Adrenal gland (tissue), 9 donors: ENCODE measurements at regions not wholly inside any gene's neighbourhood (a gene's known extent, or its start where the extent isn't known, plus 50 kb on each side); places are given as distances from the start of the nearest gene placed in this dataset.

Source experiments
- DNase-seq, 7 donors: peaks; one replicate each; pipeline ENCODE4 v3.0.0-alpha.2; 2019 to 2020
- H3K27ac ChIP-seq, 5 donors: fragments of 200-600 bp; sonication (generic) in 4 of 5; 1 replicate in 3 of 5; 2 replicates in 2 of 5; pipeline versions ENCODE4 v1.5.1 to v1.8.0; 2016 to 2020; ENCODE audit warnings: mild to moderate bottlenecking in 1 of 5
- H3K27me3 ChIP-seq: fragments of 200-600 bp; 2 replicates; pipeline ENCODE4 v1.8.0; 2021
- H3K36me3 ChIP-seq, 2 donors: fragments of 200-600 bp; replicated peaks in 1 of 2; 1 replicate in 1 of 2; 2 replicates in 1 of 2; pipeline versions ENCODE4 v1.5.1 to v1.8.0; 2018 to 2022
- H3K4me1 ChIP-seq, 2 donors: fragments of 200-600 bp; replicated peaks in 1 of 2; 1 replicate in 1 of 2; 2 replicates in 1 of 2; pipeline versions ENCODE4 v1.5.1 to v1.8.0; 2018 to 2021
- H3K4me3 ChIP-seq, 4 donors: fragments of 200-600 bp; sonication (generic) in 3 of 4; one replicate each; pipeline ENCODE4 v1.5.1; 2016 to 2018
- H3K9me3 ChIP-seq, 3 donors: fragments of 200-600 bp; sonication (generic) in 1 of 3; replicated peaks in 1 of 3; 1 replicate in 2 of 3; 2 replicates in 1 of 3; pipeline versions ENCODE4 v1.5.1 to v1.8.0; 2016 to 2021
- POLR2A ChIP-seq, 2 donors: fragments of 450-650 bp; IDR thresholded peaks; one replicate each; pipeline ENCODE4 v1.6.1; 2017; ENCODE audit warnings: antibody characterized with exemption in 2 of 2, mild to moderate bottlenecking in 2 of 2, moderate library complexity in 1 of 2
- WGBS, 4 donors: extraction: QIAGEN DNeasy Blood & Tissue Kit in 2 of 4; methylation state at CpG; one replicate each; pipeline versions ENCODE4 v1.1.5 to v1.1.7; 2013 to 2017; 5-methylcytosine and 5-hydroxymethylcytosine counted together
- intact Hi-C, 2 donors: fragments of 100-400 bp; cut with DNase I; formaldehyde crosslinking; loops; one replicate each; pipeline versions ENCODE4 v1.14.1 to v1.15.0; 2022 to 2023
- TF ChIP-seq, protein P1 (sequence below), 6 experiments: fragments of 450-650 bp in 4 of 6; fragments of 200-600 bp in 2 of 6; sonication (generic) in 1 of 6; IDR thresholded peaks; 1 replicate in 5 of 6; 2 replicates in 1 of 6; pipeline versions ENCODE4 v1.5.1 to v1.8.0; 2016 to 2021; ENCODE audit warnings: antibody characterized with exemption in 6 of 6, mild to moderate bottlenecking in 2 of 6, moderate library complexity in 1 of 6
- donor health status: healthy with polysubstance abuse.
- donor health status: Bipolar disorder and iron deficiency.
- donor health status: DM: yes; HTN: yes; CAD: no.
- donor health status: DM: no; HTN: no; CAD: no.
- donor health status: DM: no; HTN: no; CAD: no.

DNA sequence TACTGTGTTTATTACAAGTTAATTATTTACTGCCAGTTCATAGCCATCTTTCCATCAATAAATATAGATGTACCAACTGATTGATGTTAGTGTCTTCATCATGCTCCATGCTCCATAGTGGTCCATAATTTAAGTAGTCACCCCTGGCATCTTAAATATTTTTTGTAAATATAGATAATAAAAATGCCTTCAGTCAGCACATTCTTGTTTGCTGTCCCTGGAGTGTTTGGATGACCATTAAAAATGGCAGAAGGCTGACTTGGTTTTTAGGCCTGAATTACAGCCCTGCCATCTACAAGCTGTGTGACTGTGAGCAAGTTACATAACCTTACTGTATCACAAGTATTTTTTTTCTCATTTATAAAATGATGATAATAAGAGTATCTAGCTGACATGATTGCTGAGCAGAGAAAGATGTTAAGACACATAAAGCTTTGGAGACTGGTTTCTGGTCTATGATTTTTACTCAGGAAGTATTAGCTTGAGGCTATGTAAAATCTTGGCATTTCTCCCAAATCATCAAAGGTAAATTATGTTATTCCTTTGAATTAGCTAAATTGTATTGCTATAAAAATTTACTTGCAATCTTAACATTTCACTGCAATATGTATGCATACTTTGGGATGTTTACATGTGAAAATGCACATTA is 427.2 kb downstream of the USP25 start:
- no peaks in the 10 kb centered on the region for H3K36me3 ChIP-seq
- H3K4me1 ChIP-seq, result no peaks in the 10 kb centered on the region
- H3K4me3 ChIP-seq, result no peak overlapping the region
- H3K9me3 ChIP-seq, result peaks cover 0 to 4% (median 0%) of the 10 kb centered on the region in 3 donors
- H3K27me3 ChIP-seq, result no peaks in the 10 kb centered on the region
- intact Hi-C loops, result no loop called here
- TF ChIP-seq, protein P1, sequence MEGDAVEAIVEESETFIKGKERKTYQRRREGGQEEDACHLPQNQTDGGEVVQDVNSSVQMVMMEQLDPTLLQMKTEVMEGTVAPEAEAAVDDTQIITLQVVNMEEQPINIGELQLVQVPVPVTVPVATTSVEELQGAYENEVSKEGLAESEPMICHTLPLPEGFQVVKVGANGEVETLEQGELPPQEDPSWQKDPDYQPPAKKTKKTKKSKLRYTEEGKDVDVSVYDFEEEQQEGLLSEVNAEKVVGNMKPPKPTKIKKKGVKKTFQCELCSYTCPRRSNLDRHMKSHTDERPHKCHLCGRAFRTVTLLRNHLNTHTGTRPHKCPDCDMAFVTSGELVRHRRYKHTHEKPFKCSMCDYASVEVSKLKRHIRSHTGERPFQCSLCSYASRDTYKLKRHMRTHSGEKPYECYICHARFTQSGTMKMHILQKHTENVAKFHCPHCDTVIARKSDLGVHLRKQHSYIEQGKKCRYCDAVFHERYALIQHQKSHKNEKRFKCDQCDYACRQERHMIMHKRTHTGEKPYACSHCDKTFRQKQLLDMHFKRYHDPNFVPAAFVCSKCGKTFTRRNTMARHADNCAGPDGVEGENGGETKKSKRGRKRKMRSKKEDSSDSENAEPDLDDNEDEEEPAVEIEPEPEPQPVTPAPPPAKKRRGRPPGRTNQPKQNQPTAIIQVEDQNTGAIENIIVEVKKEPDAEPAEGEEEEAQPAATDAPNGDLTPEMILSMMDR (IDR thresholded peaks at IDR 0.05), result no peak
- no peak for TF ChIP-seq POLR2A (IDR thresholded peaks at IDR 0.05)
- H3K27ac ChIP-seq, result no peak overlapping the region
- no peak for DNase-seq

DNA sequence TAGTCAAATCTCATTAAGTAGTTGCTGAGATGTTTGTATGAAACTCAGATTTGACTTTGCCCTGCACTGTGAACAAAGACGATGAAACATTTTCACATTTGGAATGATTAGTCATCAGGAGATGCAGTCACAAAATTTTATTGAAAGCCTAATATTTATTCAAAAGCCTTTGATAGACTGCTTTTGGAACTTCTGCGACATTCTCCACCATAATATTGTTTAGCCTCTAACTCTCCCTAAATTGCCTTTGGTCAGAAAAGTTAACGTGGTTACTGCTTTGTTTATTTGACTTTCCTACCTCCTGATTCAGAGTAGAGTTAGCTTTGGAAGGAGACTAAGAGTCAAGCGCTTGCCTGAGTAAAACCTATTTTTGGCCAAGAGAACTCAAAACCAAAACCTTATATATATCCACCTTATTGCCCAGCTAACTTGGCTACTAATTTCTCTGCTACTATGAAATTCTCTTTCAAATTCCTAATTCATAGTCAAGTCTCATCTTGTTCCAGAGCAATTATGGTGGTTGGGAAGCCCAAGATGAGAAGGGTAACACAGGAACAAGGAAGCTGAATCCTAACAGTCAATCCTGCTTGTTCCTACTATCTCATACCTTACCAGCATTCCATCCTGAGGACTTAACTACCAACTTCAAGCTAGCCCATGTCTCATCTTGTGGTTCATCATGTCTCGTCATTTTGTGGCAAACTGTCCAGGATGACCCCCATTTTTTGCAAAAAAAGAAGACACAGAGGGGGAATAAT is 429.6 kb downstream of the USP25 start:
- H3K36me3 ChIP-seq, result no peaks in the 10 kb centered on the region
- no peak for TF ChIP-seq POLR2A (IDR thresholded peaks at IDR 0.05)
- TF ChIP-seq, protein P1 (IDR thresholded peaks at IDR 0.05), result no peak
- 87 to 92% (median 89%) methylated on average over 5 of the region's 5 CpGs for WGBS, 4 donors
- no peaks in the 10 kb centered on the region for H3K9me3 ChIP-seq
- no peaks in the 10 kb centered on the region for H3K4me1 ChIP-seq
- no peak overlapping the region for H3K4me3 ChIP-seq
- H3K27me3 ChIP-seq, result no peaks in the 10 kb centered on the region
- intact Hi-C loops, result no loop called here
- H3K27ac ChIP-seq, result no peak overlapping the region
- no peak for DNase-seq

DNA sequence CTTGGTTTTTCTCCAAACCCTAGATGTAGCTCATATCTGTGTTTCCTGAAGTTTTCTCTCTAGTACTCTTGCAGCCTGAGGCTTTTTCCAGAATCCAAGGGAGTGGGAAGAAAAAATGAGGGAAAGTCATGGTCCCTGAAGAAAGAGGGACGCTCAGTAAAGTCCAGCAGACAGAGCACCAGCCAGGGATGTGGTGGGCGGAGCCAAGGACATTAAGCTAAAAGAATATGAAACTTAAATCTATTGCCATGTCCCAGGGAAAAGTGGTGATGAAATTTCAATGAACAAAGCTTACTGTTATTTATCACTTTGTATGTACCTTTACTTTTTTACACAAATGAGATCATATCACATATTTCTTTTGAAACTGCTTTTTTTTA is 430.2 kb downstream of the USP25 start:
- H3K4me3 ChIP-seq, result no peak overlapping the region
- 87 to 96% (median 88%) methylated on average over 2 of the region's 2 CpGs for WGBS, 4 donors
- no peaks in the 10 kb centered on the region for H3K27me3 ChIP-seq
- H3K9me3 ChIP-seq, result no peaks in the 10 kb centered on the region
- H3K36me3 ChIP-seq, result no peaks in the 10 kb centered on the region
- intact Hi-C loops, result no loop called here
- H3K4me1 ChIP-seq, result no peaks in the 10 kb centered on the region
- DNase-seq, result no peak
- H3K27ac ChIP-seq, result no peak overlapping the region
- no peak for TF ChIP-seq POLR2A (IDR thresholded peaks at IDR 0.05)
- TF ChIP-seq, protein P1 (IDR thresholded peaks at IDR 0.05), result no peak

DNA sequence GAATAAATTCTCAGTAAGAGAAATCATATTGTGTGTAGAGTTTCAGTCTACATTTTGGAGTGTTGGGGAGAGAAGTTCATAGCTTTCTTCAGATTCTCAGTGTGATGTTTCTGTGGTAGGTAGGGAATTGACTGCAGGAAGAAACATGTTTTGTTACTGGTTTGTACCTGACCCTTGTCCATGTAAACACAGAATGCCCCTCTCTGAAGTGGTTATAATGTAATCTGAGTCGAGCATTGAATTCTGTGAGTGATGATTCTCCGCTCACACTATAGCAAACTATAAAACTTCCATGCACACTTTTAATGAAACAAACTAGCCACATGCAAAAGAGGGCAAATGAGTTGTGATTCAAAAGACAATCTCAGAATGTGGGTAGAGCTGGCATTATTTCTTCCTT is 433.2 kb downstream of the USP25 start:
- H3K4me3 ChIP-seq, result no peak overlapping the region
- no peaks in the 10 kb centered on the region for H3K27me3 ChIP-seq
- peaks cover 0 to 5% (median 0%) of the 10 kb centered on the region in 3 donors for H3K9me3 ChIP-seq
- TF ChIP-seq, protein P1 (IDR thresholded peaks at IDR 0.05), result no peak
- TF ChIP-seq POLR2A (IDR thresholded peaks at IDR 0.05), result no peak
- no peak for DNase-seq
- no peaks in the 10 kb centered on the region for H3K36me3 ChIP-seq
- H3K27ac ChIP-seq, result no peak overlapping the region
- intact Hi-C loops, result no loop called here
- no peaks in the 10 kb centered on the region for H3K4me1 ChIP-seq
- 87 to 97% (median 92%) methylated on average over 2 of the region's 2 CpGs for WGBS, 4 donors
